Activated CD4-positive, CD25-positive, alpha-beta regulatory T cell (primary cell): ENCODE measurements at regions not wholly inside any gene's neighbourhood (a gene's known extent, or its start where the extent isn't known, plus 50 kb on each side); places are given as distances from the start of the nearest gene placed in this dataset.

Experiments
- DNase-seq, 4 experiments: peaks; one replicate each; lab custom pipeline; 2025; lab: John Stamatoyannopoulos, UW

DNA sequence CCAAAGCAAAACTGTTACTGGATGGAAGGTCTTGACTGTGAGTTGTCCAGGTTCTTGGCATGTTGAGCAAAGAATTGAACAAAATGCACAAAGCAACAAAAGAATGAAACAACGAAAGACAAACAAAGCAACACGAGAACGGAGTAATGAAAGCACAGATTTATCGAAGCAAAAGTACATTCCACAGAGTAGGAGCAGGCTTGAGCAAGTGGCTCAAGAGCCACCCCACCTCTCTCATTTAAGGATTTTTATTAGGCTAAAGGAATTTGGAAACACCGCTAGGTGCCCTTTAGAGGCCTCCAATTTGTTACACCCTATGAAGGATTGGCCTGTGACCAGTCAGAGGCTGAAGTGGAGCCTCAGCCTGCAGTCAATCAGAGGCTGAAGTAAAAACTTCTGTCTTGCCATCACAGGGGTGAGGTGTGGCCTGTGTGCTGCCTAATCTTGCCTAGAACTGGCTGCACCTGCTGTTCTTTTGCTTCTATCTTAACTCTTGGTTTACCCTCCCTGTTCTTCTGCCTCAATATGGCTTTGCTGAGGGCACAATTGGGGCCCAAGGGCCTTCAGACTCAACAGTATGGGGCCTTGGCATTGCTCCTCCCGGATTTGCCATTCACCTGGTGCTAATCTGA, 59.4 kb upstream of the FTH1 start:
- no peak for DNase-seq

DNA sequence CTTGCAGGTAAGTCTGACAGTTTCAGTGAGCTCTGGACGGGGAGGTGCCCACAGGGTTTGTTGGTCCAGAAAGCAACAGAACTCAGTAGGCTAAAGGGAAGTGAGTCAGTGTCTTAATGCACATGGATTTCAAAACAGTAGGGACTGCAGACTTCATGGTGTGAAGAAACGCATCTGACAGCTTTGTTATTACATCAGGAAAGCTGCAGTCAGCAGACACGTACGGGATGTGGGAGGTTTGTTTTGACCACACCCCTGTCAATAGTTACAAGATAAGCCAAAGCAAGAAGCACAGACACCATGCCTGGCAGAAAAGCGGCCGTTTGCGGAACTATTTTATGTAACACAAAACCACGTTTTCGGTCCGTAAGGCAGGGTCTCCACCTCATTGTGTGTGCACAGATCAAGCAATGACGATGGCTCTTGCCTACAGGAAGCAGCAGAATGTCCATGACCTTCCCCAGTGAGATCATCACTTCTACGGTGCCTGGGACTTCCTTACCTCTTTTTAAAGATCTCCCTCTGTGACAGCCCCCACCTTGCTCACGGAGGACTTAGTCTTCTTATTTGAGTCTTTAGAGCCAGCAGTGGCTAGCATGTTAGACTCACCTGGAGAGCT, 58.2 kb upstream of the FTH1 start:
- DNase-seq: peak in 2 of 4 experiments; percentile 35 to 47

DNA sequence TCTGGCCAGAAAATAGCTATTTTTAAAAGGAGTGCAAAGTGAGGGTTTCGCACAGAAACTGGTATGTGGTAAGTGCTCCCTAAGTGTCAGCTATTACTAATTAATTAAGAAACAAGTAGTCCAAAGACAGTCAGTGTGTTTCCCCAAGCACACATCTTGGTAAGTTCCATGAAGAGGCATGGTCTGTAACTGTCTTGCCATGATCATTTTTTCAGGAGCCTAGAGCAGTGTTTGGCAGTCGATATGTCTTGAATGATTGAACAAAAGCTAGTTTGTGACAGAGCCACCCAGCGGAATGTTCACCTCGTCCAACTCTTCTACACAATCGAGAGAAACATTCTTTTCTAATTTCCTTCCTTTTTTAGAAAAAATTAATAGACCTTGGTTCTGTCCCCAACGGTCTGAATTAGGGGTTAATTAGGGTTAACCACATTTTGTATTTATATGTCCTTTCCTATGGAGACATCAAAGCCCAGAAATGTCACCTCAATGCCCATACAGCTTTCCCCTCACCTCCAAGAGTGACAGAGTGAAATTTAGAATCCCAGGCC, 57.6 kb upstream of the FTH1 start:
- no peak for DNase-seq

DNA sequence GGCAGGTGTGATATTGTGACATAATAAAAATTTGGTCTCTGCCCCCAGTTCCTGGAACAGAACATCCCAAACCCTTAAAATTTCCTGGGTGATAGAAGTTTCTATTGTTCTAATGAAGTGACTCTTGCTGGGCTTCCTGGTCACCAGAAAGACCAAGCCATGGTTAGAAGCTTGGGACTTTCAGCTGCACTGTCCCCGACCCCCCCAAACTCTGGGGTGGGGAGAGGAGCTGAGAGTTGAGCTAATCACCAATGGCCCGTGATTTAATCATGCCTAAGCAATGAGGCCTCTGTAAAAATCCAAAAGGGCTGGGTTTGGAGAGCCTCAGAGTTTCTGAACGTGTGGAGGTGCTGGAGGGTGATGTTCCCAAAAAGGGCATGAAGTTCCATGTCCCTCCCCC, 54.8 kb upstream of the FTH1 start:
- DNase-seq: no peak

DNA sequence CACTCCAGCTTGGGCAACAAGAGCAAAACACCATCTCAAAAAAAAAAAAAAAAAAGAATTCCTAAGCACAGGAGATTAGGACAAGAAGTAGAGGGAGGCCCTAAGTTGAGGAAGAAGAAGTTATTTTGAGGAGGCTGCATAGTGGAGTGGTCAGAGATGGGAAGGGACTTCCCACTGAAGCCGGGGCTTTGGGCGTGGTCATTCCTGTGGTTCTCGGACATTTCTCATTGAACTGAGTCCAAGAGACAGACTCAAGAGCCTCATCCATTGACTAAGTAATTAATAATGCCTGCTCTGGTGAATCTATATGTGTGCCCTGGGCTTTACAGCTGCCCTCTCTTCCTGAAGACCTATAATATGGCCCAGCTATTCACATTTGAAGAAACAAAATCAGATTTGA, 53.2 kb upstream of the FTH1 start:
- no peak for DNase-seq

DNA sequence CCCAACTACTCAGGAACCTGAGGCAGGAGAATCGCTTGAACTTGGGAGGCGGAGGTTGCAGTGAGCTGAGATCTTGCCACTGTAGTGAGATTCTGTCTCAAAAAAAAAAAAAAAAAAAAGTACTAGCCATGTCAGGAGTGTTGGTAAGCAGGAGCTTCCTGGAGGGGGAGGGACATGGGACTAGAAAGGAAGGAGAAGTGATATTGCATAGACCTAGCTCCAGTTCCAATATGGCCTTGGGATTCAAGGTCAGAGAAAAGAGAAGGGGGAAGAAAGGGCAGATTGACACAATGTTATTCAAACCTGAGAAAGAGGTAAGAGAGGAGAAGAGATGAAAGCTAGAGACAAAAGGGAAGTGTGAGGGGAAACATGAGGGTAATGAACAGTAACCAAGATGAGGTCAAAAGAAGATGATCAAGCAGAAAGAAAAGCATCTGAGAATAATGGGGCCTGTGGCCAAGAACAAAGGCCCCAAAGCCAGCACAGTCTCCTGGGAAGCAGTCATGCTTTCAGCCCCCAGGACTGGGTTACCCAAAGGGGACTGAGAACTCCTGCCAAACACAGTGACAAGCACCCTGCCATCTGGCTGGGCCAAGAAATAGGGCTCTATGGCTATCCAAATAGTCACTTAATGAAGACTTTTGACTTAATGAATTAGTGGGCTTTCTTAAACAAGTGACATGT, 51.7 kb upstream of the FTH1 start:
- no peak for DNase-seq

DNA sequence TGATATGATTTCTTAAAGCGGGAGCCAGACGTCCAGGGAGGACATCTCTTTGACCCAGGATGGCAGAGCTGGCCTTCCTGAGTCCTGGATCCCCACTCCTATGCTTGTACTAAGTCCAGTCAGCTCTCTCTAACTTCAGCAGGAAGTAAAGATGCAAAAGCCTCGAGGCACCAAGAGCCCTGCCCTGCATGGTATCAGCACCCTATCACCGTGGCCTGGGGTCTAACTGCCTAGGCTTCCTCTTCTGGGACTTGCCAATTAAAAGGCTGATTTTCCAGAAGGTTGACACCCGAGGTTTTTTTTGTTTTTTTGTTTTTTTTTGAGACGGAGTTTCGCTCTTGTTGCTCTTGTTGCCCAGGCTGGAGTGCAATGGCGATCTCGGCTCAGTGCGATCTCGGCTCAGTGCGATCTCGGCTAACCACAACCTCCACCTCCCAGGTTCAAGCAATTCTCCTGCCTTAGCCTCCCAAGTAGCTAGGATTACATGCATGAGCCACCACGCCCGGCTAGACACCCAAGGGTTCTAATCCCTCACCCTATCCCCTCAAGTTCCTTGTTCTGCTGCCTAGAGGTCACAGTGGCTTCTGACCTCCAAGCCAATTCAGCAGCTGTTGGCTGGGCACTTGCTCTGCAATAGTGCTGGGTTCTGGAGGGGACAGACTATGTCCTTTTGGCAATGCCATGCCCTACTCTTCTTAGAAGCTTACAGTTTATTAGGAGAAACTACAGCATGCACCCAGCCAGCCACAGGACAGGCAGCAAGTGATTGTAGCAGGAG, 50.6 kb upstream of the FTH1 start:
- DNase-seq: no peak
